HFFc6 (cell line): ENCODE measurements at regions not wholly inside any gene's neighbourhood (a gene's known extent, or its start where the extent isn't known, plus 50 kb on each side); places are given as distances from the start of the nearest gene placed in this dataset.

Source experiments
- DNase-seq: peaks from one replicate; pipeline ENCODE4 v3.0.0-alpha.2; 2018
- H3K27ac Mint-ChIP-seq: 2 replicates; pipeline ENCODE4 v1.8.0; 2020; ENCODE audit warnings: mild to moderate bottlenecking, mixed read lengths
- H3K27me3 Mint-ChIP-seq: 2 replicates; pipeline ENCODE4 v1.8.0; 2021; ENCODE audit warnings: mild to moderate bottlenecking, moderate library complexity, mixed read lengths; ENCODE audit not compliant: insufficient read depth
- H3K36me3 Mint-ChIP-seq: 2 replicates; pipeline ENCODE4 v1.8.0; 2021; ENCODE audit warnings: low read depth, mixed read lengths
- H3K4me1 Mint-ChIP-seq: 2 replicates; pipeline ENCODE4 v1.8.0; 2020; ENCODE audit warnings: low read depth, mixed read lengths
- H3K4me3 Mint-ChIP-seq: 2 replicates; pipeline ENCODE4 v1.8.0; 2020; ENCODE audit warnings: mild to moderate bottlenecking, moderate library complexity, mixed read lengths
- H3K9me3 Mint-ChIP-seq: 2 replicates; pipeline ENCODE4 v1.8.0; 2020; ENCODE audit warnings: mild to moderate bottlenecking, mixed read lengths
- TF ChIP-seq, protein P1 (sequence below): fragments of 200-600 bp; sonication (generic); IDR thresholded peaks from 2 replicates; pipeline ENCODE4 v1.5.0; 2021; ENCODE audit warnings: antibody characterized with exemption, mild to moderate bottlenecking

DNA sequence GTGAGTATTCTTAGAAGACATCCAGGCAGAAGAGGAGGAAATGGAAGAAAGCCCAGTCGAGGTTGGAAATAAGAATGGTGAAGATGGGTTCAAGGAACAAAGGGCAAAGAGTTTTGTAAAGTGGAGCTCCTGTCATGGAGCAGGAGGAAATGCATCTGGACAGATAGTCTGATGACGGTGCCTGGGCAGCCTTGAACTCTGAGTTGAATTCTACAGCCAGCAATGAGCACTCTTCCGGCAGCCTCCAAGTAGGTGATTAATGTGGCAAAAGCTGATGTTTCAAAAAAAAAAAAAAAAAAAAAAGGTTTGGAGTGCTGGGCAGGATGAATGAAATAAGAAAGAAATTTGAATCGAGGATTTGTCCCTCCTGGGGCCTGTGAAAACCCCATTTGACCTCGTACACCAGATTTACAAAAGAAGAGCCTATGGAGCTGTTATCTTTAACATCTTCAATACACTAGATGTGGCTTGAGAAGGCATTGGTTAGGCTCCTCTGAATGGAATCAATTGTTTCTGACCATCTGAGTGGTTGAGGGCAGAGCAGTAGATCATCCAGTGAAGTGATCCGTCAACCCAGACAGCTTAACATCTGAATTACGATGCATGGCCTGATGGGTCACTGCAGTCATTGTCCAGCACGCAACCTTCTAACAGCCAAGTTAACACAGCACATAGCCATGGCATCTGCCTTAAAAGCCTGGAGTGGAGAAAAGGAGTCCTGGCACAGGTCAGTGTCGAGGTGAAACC lies 449.7 kb downstream of the TXNL1 start:
- Mint-ChIP-seq H3K9me3 (no peaks in the 10 kb centered on the region), H3K27me3 (no peaks in the 10 kb centered on the region), H3K4me1 (no peaks in the 10 kb centered on the region), H3K4me3 (no peak overlapping the region), H3K36me3 (0 out of 2 replicates have a peak, but pooled peaks cover 5% of the 10 kb centered on the region), H3K27ac (no peak overlapping the region)
- DNase-seq = no peak
- TF ChIP-seq, protein P1, sequence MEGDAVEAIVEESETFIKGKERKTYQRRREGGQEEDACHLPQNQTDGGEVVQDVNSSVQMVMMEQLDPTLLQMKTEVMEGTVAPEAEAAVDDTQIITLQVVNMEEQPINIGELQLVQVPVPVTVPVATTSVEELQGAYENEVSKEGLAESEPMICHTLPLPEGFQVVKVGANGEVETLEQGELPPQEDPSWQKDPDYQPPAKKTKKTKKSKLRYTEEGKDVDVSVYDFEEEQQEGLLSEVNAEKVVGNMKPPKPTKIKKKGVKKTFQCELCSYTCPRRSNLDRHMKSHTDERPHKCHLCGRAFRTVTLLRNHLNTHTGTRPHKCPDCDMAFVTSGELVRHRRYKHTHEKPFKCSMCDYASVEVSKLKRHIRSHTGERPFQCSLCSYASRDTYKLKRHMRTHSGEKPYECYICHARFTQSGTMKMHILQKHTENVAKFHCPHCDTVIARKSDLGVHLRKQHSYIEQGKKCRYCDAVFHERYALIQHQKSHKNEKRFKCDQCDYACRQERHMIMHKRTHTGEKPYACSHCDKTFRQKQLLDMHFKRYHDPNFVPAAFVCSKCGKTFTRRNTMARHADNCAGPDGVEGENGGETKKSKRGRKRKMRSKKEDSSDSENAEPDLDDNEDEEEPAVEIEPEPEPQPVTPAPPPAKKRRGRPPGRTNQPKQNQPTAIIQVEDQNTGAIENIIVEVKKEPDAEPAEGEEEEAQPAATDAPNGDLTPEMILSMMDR = no peak

GRCh38 chr18:56186319-56186718 lies 452.1 kb downstream of the TXNL1 start:
- DNase-seq = no peak
- no peaks in the 10 kb centered on the region for H3K4me1 Mint-ChIP-seq

GRCh38 chr18:56185126-56185525 lies 453.3 kb downstream of the TXNL1 start:
- no peaks in the 10 kb centered on the region for H3K27me3 Mint-ChIP-seq
- H3K4me1 Mint-ChIP-seq = no peaks in the 10 kb centered on the region

More at GRCh38 chr18:56186319-56186718, 452.1 kb downstream of the TXNL1 start:
- 0 out of 2 replicates have a peak, but pooled peaks cover 5% of the 10 kb centered on the region for H3K36me3 Mint-ChIP-seq
- H3K27me3 Mint-ChIP-seq = no peaks in the 10 kb centered on the region
- TF ChIP-seq, protein P1 = no peak
- no peaks in the 10 kb centered on the region for H3K9me3 Mint-ChIP-seq
- no peak overlapping the region for H3K4me3 Mint-ChIP-seq
- no peak overlapping the region for H3K27ac Mint-ChIP-seq

DNA sequence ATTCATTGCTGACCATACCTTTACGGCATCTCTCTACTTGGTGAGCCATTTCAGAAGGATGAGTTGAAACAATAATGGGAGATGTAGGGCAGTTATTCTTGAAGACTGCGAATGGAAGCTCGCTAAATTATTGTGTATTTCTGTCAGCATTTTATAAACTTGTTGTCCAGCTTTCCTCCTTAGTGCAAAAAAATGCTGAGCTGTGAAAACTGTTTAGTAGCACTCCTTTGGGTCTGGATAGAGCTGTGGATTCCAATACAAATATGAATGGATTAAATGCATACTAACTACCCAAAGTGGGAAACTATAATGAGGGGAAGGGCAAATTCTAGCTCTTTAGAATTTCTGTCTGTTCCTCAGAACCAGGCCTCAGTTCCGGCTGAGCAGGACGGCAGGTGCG lies 461.6 kb downstream of the TXNL1 start:
- TF ChIP-seq, protein P1 = no peak

More at GRCh38 chr18:56185126-56185525, 453.3 kb downstream of the TXNL1 start:
- no peaks in the 10 kb centered on the region for H3K9me3 Mint-ChIP-seq
- 0 out of 2 replicates have a peak, but pooled peaks cover 5% of the 10 kb centered on the region for H3K36me3 Mint-ChIP-seq
- H3K27ac Mint-ChIP-seq = no peak overlapping the region
- no peak for DNase-seq
- TF ChIP-seq, protein P1 = no peak
- no peak overlapping the region for H3K4me3 Mint-ChIP-seq

DNA sequence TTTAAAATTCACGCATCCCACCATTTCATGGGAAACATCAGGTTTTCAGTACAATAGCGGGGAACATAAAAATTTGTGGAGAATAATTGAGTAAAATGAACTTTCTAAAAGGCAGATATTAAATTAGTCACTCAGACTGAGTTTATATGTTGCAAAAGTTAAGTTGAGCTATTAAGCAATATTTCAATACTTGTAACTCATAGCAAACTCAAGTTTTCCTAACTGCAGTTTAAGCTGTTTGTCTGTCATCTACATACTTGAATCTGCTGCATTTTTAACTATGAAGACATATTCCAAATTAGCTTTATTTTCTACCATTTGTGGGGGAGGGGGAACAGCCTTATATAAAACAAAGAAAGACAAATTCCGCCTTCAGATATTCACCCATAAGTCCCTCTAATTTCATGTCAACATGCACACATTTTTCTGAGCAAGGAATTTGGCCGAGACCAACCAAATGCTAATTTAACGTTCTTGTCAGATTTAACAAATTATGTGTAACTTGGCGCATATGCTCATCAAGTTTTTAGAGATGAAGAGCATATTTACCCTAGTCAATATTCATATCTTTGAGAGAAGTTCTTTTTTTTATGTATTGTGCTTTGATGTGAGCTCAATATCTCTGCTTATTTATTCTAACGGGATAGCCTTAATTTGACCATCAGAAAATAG lies 462.9 kb downstream of the TXNL1 start:
- H3K4me3 Mint-ChIP-seq = no peak overlapping the region
- H3K4me1 Mint-ChIP-seq = peaks cover 30% of the 10 kb centered on the region
- TF ChIP-seq, protein P1 = no peak
- H3K36me3 Mint-ChIP-seq = no peaks in the 10 kb centered on the region
- H3K27me3 Mint-ChIP-seq = no peaks in the 10 kb centered on the region
- DNase-seq = no peak
- H3K27ac Mint-ChIP-seq = no peak overlapping the region
- H3K9me3 Mint-ChIP-seq = no peaks in the 10 kb centered on the region

More for the DNA sequence above, 461.6 kb downstream of the TXNL1 start:
- H3K4me3 Mint-ChIP-seq = no peak overlapping the region
- H3K27ac Mint-ChIP-seq = no peak overlapping the region
- no peaks in the 10 kb centered on the region for H3K36me3 Mint-ChIP-seq
- H3K9me3 Mint-ChIP-seq = no peaks in the 10 kb centered on the region
- H3K4me1 Mint-ChIP-seq = peaks cover 28% of the 10 kb centered on the region
- no peaks in the 10 kb centered on the region for H3K27me3 Mint-ChIP-seq
- DNase-seq = no peak
